HG02610 (cell line): ENCODE measurements at regions not wholly inside any gene's neighbourhood (a gene's known extent, or its start where the extent isn't known, plus 50 kb on each side); places are given as distances from the start of the nearest gene placed in this dataset.
"Not testable (repeated sequence)": the region's sequence is repeated elsewhere in the genome, so short reads cannot be mapped to it uniquely, and the experiment has no call there.

Experiments
- ATAC-seq: cut with Tn5 transposase; IDR thresholded peaks from one replicate; pipeline ENCODE4 v1.9.1; 2021; ENCODE audit warnings: mild to moderate bottlenecking, moderate library complexity; ENCODE audit not compliant: unreplicated experiment

DNA sequence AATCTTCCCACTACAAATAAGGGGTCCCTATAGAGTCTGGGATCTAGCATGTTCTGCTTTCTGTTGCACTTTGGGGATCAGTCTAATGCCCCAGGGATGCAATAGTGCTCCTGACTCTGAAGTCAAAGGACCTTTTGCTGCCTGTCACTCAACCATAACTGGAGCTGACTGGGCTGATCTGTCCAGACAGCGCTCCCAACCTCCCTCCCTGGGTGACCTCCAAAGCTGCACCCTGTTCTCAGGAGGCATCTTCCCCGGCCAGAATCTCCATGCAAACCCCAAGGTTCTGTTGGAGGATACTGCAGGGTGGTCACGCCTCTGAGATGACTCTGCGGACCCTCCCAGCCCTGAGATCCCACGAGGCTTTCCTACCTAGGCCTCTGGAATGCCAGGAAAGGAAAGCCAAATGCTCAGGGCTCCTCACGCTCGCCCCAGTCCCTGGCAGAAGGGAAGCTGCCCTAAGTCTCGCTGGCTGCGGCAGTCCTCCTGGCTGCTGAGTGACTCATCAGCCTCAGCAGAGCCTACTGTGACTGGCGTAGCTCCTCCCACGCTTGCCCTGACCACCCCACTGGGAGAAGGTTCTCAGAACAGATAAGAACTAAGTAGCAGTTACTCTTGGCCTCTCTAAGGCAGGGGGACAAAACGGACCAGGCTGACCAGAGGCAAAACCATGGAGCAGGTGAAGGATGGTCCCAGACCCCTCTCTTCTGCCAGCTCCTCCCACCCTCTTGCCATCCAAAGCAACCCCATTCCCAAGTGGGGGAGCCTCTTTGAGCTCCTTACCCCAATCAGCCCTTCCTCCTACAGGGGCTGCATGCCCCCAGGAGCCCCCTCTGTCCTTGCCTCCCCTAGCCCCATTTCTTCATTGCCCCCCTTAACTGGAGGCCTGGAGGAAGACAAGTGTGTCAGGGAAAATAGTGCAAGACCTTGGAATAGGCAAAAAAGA is 124.1 kb upstream of the TNRC6C start:
- ATAC-seq: peak; percentile 48

DNA sequence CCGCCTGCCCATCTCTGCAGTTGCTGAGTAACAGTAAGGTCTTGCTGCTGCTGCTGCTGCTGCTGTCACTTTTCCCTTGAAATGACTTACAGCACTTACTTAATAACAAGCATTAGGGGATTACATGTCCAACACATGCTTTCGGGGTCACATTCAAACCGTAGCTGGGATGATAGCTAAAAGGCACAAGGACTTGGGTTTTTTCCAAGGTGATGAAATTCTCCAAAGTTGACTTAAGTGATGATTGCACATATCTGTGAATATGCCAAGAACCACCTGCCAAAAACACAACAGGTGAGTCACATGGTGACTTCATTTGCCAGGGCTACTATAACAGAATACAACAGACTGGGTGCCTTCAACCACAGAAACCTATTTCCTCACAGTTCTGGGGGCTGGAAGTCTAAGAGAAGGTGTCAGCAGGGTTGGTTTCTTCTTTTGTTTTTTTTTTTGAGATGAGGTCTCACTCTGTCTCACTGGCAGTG is 121.9 kb upstream of the TNRC6C start:
- no peak for ATAC-seq

DNA sequence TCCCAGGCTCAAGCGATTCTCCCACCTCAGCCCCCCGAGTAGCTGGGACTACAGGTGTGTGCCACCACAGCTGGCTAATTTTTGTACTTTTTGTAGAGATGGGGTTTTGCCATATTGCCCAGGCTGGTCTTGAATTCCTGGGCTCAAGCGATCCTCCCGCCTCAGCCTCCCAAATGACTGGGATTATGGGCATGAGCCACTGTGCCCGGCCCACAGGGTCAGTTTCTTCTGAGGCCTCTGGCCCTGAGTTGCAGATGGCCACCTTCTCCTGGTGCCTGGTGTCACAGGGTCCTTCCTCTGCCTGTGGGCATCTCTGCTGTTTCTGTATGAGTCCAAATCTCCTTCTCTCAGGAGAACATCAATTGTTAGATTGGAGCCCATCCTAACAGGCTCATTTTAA is 121.4 kb upstream of the TNRC6C start:
- not testable (repeated sequence) for ATAC-seq

DNA sequence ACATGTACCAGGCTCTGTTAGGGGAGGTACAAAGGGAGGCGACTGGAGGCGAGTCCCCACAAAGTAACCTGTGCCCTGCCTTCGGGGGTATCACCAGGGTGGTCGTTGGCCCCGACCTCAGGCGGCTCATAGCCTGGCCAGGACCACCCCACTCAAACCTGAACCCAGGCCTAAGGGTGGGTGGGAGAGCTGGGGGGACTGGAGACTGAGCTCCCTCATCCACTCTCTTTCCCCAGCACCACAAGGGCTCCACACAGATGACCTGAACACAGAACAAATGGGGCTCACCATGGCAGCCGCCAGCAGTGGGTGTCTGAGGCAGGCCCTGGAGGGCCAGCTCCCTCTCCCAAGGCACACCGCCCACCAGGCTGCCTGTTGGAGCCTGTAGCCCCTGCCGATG is 120.6 kb upstream of the TNRC6C start:
- ATAC-seq: no peak

DNA sequence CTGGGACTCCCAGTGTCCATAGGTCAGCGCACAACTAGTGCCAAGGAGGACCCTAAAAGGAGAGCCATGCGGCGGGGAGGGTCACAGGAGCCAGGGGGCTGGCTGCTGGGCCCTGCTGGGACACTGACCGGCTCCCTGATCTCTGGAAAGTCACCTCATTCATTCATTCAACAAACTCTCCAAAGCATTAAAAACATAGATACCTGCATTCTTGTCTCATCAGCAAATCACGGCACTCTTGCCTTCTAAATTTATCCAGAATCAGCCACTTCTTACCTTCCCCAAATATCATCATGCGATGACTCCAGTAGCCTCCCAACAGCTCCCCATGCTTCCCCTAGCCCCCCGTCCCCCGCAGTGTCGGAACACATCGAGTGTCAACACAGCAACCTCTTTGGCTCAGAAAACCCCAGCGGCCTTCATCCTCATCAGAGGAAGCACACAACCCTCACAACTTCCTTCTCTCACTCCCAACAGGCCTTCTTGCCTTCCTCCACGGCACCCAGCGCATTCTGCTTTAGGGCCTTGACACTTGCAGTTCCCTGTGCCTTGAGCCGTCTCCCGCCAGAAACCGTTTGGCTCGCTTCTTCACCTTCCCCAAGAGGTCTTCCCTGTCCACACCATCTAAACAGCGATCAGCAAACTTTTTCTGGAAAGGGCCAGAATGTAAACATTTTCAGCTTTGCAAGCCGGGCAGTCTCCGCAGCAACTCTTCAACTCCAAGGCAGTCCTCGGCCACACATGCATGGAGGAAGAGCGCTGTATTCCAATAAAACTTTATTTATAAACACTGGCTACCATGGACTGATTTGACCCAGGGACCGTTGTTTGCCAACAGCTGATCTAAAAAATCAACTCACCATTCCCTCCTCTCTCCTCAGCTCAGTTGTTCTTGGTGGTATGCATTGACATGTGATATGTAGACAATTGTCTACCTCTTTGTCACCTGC is 119.5 kb upstream of the TNRC6C start:
- no peak for ATAC-seq

DNA sequence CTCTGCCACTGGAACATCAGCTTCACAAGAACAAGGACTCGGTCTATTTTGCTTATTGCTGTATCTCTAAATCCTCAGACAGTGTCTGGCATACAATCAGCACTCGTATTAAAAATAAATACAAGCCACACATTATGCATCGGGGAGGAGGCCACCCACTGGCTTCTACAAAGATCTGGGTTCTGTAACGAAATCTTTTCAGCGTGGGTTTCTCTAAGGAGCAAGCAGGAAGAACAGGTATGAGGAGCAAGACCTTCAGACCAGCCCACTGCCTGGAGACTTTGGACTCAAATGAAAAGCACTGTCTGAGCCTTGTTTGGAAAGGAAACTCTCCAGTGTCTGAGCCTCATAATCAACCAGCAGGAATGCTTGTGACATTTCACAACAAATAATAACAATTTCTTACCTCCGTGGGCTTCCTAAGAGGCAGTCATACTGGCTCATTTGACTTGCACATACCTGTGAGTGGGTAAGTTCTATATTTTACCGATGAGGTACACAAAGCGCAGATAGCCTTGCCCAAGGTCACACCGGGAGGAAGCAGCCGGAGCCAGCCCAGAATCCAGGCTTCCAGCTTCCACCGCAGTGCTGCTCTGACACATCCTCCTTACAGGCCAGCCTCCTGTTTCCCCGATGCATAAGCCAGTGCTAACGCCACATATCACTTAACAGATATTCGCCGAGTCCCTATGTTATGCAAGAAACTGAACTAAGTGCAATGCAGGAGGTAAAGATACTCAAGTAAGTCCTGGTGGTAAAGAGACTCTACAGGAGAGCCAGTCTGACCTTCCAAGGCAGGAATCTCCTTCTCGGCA is 118.6 kb upstream of the TNRC6C start:
- ATAC-seq: no peak

DNA sequence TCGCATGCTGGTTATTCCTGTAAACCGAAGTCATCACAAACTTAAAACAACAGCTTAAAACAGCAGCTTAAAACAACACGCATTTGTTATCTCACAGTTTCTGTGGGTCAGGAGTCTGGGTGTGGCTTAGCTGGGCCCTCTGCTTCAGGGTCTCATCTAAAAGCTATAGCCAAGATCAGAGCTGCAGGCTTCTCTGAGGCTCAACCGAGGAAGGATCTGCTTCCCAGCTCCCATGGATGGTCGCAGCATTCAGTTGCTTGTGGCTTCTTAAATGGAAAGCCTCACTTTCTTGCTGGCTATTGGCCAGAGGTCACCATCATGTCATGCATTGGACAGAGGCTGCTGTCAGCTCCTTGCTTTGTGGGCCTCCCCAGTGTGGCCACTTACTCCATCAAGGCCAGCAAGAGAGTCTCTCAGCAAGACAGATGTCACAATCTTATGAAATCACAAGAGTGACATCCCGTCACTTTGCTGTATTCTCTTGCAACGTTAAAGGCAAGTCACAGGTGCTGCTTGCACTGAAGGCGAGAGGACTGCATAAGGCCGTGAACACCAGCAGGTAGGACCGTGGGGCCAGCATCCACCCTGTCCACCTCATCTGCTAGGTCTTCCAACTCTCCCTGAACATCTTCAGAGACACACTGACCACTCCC is 117.9 kb upstream of the TNRC6C start:
- no peak for ATAC-seq

DNA sequence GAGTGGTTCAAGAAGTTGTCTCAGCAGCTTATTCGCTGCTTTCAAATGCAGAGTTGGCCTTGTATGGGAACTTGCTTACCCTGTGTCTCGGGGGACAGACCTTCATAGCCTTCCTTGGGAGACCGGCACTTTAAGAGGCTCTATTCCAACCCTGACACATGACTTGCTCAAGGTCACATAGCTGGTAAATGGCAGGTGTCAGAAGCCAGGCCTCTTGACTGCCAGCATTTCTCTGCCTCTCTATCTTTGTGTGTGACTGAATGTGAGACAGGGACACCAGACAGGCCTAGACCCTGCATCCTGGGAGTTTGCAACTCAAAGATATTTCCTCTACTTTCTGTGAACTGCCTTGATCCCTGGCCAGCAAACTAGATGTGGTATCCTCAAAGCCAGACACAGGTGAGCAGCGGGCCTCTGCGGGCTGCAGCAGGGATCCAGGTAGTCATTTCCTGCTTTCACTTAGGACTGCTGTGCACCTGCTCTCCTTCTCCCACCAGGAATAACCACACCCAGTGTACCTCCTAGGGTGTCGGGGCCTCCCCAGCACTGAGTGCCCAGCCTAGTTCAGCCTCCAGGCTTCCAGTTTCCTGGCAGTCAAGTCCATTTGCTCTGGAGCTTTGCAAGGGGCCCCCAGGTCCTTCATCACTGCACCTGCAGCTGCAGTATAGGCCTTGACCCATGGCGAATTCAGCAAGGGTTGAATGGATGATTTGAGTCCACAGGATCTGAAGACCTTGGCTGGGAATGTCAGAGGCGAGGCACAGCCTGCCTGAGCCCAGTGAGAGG is 116.6 kb upstream of the TNRC6C start:
- no peak for ATAC-seq

DNA sequence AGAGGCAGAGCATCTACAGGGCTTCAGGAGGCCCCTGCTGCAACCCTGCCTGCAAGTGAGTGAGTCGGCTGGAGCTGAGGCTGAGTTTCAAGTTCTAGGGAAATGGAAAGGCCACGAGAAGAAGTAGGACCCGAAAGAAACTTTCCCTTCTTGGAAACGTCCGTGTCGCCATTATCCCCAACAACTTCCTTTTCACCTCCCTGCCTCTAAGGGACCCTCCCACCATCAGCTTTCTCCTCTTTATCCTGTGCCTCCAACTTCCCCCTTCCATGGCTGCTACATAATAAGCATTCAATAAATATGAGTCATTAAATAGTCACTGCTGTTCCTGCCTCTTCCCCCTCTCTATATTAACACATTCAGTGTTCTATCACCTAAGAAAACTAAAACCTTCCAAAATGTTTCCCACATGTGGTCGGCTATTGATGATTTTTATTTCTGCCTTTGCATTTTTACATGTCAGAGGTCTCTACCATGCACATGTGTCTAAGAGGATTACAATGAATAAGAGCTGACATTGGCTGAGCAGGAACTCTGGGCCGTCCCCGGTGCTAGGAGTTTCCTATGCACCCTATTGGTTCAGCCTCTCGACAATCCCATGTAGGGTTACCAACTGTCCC is 115.9 kb upstream of the TNRC6C start:
- ATAC-seq: no peak

DNA sequence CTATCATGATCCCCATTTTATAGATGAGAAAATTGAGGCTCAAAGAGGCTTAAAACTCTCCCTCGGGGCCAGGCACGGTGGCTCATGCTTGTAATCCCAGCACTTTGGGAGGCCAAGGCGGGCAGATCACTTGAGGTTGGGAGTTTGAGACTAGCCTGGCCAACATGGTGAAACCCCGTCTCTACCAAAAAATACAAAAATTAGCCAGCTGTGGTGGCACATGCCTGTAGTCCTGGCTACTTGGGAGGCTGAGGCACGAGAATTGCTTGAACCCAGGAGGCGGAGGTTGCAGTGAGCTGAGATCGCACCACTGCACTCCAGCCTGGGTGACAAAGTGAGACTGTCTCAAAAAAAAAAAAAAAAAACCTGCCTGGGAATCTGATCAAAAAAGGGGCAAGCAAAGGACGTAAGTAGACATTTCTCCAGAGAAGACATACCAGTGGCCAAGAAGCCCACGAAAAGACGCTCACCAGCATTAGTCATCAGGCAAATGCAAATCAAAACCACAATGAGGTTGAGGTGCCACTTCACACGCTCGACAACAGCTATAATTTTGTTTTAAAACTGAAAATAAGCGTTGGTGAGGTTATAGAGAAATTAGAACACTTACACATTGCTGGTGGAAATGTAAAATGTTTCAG is 115.1 kb upstream of the TNRC6C start:
- peak; percentile 66 for ATAC-seq

DNA sequence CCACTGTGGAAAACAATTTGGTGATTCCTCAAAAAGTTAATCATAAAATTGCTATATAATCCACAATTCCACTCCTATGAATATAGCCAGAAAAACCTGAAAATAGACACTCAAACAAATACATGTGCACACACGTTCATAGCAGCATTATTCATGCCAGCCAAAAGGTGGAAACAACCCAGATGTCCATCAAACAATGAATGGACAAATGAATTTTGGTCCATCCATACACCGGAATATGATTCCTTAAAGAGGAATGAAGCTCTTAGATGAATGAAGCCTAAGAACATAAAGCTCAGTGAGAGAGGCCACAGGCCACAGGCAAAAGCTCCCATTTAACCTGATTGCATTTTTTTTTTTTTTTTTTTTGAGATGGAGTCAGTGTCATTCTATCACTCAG is 114.6 kb upstream of the TNRC6C start:
- ATAC-seq: no peak

DNA sequence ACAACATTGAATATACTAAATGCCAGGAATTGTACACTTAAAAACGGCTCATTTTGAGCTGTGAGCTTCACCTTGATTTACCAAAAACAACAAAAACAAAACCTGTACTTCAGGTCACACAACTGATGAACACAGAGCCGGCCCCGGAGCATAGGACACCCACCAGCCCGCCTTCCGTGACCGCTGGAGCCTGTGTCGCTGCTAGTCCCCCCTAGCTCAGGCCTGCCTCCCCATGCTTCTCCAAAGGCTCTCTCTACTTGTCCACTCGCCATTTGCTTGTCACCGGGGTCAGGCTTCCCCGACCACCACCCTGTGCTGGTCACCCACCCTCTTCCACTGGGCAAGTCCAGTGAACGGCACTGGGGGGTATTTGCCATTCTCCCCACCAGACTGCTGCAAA is 113.8 kb upstream of the TNRC6C start:
- ATAC-seq: no peak

DNA sequence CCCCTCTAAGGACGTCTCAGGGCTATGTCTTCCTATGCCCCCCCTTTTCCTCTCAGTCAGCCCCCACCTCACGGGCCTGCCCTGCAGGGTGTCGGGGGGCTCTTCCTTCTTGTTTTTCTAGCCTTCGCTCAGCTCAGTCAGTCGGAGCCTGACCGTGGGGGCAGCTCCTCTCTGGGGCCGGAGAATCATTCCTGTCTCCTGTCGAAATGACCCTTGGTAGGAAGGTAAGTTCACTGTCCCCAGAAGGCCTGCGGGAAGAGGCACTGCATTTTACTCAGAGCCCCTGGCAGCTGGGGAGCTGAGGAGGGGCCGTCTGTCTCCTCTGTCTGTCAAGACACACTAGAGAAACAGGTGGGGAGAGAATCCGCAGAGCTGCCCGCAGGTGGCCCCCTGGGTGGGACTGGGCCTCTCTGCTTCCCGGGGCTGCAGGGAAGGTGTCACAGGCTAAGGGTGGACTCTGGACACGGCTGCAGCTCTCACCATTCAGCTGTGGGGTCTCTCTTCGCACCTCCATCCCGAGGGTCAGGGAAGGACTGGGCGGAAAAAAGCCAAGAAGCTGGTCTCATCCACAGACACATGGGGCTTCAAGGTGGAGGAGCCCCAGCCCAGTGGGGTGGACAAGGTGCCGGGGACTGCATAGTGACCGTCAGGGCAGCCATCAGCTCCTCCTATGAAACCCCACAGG is 112.8 kb upstream of the TNRC6C start:
- no peak for ATAC-seq

DNA sequence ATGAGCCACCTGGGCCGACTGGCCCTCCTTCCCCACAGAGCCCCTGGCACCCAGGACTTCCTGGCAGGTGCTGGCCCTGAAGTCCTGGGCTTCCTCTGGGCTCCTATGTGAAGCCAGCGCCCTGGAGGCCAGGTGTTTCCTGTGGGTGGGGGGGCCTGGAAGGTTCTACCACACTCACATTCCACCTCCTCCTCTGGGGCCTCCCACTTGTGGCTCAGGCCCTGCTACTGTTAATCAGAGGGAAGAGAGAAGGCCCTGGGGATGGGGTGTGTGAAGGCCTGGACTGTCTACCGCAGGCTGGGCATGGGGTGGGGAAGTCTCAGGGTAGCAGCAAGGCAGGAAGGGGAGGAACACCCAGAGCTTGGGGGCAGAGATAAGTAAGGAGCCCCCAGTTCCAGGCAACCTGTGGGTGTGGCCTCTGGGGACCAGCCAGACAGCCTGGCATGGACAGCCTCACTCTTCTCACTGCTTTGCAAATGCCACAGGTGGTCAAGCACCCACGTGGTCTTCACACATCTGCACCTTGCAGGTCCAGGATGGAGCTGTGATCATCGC is 111.9 kb upstream of the TNRC6C start:
- ATAC-seq: no peak

DNA sequence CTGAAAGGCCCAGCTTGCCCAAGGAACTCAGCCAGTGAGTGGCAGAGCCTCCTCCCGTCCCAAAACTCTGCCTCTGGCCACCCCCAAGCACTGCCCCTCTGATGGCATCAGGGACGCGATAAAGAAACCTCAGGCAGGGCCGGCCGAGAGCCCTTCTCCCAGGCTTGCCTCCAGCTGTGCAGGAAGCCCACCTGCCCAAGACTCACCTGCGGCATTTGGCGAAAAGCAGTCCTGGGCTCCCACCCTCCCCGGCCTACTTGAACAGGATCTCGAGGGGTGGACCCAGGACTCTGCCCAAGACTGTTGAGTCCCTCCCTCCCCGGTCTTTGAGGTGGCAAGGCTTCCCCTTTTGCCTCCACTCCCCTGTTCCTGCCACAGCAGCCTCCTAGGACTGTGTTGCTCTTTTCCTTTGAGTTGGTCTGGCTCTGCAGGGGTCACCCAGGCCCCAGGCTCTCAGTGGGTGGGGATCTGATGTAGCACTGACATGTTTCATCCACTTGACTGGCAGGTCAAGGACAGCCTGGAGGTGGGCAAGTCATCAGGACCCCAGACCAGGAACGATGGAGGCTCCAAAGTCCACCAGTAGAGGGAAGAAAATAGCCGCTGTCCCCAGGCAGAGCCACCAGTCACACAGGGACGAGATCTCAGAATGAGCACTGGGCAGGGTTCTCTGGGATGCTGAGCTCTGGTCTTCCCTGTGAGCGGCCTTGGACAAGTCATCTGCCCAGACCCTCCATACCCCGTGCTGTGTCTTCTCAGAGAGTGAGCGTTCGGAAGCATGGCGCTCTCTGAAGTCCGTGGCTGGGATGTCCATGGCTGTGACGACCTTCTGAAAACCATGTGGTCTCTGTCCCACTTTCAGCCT is 111.0 kb upstream of the TNRC6C start:
- ATAC-seq: no peak

DNA sequence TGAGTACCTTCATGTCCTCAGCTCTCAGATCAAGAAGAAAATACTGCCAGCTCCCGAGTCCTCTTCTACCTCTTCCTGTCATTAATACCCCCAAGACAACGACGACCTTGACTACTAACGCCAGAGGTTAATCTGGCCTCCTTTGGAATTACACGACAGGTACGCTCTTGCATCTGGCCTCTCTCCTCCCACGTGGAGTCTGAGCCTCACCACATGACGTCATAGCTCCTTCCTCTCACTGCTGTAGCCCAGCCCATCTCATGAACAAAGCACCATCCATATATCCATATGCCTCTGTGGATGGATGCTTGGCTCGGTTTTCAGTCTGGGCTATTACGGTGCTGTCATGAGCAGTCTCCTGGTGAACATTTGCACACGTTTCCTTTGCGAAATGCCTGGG is 110.2 kb upstream of the TNRC6C start:
- ATAC-seq: no peak

DNA sequence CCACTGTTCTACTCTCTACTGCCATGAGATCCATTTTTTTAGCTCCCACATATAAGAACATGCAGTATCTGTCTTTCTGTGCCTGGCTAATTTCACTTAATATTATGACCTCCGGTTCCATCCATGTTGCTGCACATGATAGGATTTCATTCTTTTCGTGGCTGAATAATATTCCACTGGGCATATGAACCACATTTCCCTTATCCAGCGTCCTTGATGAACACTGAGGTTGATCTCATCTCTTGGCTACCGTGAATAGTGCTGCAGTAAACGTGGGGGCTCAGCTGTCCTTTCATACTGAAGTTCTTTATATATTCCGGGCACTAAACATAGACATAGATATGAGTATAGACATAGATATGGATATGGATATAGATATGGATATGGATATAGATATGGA is 109.3 kb upstream of the TNRC6C start:
- ATAC-seq: no peak
